ENCODE measurements at regions not wholly inside any gene's neighbourhood (a gene's known extent, or its start where the extent isn't known, plus 50 kb on each side); places are given as distances from the start of the nearest gene placed in this dataset.

DNA sequence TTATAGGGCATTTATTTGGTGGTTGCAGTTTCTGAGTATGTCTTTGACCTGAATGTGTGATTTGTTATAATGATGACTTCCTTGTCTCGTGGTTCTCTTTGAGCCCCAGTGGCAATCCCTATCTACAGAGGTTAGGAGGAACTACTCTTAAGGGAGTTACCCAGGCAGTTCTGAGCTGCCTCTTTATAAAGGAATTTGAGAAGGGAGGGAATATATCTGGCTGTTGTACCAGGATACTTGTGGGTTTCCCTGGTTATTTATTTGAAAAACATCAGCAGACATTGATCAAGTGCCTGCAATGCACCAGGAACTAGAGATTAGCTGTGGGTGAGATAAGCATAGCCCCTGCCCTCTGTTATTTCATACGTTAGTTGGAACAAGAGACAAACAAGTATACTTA is 243.5 kb upstream of the ARHGAP20 start:
- TF ChIP-seq, protein P1, sequence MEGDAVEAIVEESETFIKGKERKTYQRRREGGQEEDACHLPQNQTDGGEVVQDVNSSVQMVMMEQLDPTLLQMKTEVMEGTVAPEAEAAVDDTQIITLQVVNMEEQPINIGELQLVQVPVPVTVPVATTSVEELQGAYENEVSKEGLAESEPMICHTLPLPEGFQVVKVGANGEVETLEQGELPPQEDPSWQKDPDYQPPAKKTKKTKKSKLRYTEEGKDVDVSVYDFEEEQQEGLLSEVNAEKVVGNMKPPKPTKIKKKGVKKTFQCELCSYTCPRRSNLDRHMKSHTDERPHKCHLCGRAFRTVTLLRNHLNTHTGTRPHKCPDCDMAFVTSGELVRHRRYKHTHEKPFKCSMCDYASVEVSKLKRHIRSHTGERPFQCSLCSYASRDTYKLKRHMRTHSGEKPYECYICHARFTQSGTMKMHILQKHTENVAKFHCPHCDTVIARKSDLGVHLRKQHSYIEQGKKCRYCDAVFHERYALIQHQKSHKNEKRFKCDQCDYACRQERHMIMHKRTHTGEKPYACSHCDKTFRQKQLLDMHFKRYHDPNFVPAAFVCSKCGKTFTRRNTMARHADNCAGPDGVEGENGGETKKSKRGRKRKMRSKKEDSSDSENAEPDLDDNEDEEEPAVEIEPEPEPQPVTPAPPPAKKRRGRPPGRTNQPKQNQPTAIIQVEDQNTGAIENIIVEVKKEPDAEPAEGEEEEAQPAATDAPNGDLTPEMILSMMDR (IDR thresholded peaks at IDR 0.05): no peak
- no peak for TF ChIP-seq SIN3A (IDR thresholded peaks at IDR 0.05; ENCODE audit: borderline replicate concordance, insufficient read depth, low read depth, low read length)
- no peak for TF ChIP-seq POLR2AphosphoS5 (IDR thresholded peaks at IDR 0.05; ENCODE audit: low read depth, low read length)
- TF ChIP-seq TCF7L2 (IDR thresholded peaks at IDR 0.05; ENCODE audit: low read depth, low read length): no peak
- TF ChIP-seq, protein P2, sequence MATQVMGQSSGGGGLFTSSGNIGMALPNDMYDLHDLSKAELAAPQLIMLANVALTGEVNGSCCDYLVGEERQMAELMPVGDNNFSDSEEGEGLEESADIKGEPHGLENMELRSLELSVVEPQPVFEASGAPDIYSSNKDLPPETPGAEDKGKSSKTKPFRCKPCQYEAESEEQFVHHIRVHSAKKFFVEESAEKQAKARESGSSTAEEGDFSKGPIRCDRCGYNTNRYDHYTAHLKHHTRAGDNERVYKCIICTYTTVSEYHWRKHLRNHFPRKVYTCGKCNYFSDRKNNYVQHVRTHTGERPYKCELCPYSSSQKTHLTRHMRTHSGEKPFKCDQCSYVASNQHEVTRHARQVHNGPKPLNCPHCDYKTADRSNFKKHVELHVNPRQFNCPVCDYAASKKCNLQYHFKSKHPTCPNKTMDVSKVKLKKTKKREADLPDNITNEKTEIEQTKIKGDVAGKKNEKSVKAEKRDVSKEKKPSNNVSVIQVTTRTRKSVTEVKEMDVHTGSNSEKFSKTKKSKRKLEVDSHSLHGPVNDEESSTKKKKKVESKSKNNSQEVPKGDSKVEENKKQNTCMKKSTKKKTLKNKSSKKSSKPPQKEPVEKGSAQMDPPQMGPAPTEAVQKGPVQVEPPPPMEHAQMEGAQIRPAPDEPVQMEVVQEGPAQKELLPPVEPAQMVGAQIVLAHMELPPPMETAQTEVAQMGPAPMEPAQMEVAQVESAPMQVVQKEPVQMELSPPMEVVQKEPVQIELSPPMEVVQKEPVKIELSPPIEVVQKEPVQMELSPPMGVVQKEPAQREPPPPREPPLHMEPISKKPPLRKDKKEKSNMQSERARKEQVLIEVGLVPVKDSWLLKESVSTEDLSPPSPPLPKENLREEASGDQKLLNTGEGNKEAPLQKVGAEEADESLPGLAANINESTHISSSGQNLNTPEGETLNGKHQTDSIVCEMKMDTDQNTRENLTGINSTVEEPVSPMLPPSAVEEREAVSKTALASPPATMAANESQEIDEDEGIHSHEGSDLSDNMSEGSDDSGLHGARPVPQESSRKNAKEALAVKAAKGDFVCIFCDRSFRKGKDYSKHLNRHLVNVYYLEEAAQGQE (IDR thresholded peaks at IDR 0.05; ENCODE audit: insufficient read depth in 1 of 2, low read depth in 2 of 2, low read length in 1 of 2): no peak
